Osteoblast (primary cell): ENCODE measurements at regions not wholly inside any gene's neighbourhood (a gene's known extent, or its start where the extent isn't known, plus 50 kb on each side); places are given as distances from the start of the nearest gene placed in this dataset.

ENCODE experiments used
- DNase-seq: peaks from one replicate; pipeline ENCODE4 v3.0.0; 2011; ENCODE audit warnings: low spot score, mixed read lengths; ENCODE audit not compliant: insufficient read length; ENCODE audit errors: missing footprints
- H2AFZ ChIP-seq: 2 replicates; pipeline ENCODE4 v1.6.0; 2011; ENCODE audit warnings: mild to moderate bottlenecking, low read length
- H3K27ac ChIP-seq: 2 replicates; pipeline ENCODE4 v1.5.1; 2011; ENCODE audit warnings: mild to moderate bottlenecking, low read depth, low read length, moderate library complexity
- H3K27me3 ChIP-seq: 2 replicates; pipeline ENCODE4 v1.6.0; 2012; ENCODE audit warnings: mild to moderate bottlenecking, control low read depth, inconsistent platforms, low read length, moderate library complexity; ENCODE audit not compliant: insufficient read depth
- H3K36me3 ChIP-seq: 2 replicates; pipeline ENCODE4 v1.5.1; 2011; ENCODE audit warnings: mild to moderate bottlenecking, low read length, control low read depth, moderate library complexity; ENCODE audit not compliant: insufficient read depth
- H3K4me1 ChIP-seq: 2 replicates; pipeline ENCODE4 v1.5.1; 2011; ENCODE audit warnings: mild to moderate bottlenecking, low read length, control low read depth, moderate library complexity; ENCODE audit not compliant: insufficient read depth
- H3K4me2 ChIP-seq: 2 replicates; pipeline ENCODE4 v1.6.0; 2011; ENCODE audit warnings: mild to moderate bottlenecking, low read length; ENCODE audit not compliant: insufficient read depth
- H3K4me3 ChIP-seq: fragments of 200-600 bp; sonication (generic); 3 replicates; pipeline ENCODE4 v1.5.1; 2012; ENCODE audit warnings: mild to moderate bottlenecking, low read length, inconsistent platforms; ENCODE audit not compliant: insufficient read depth
- H3K79me2 ChIP-seq: 2 replicates; pipeline ENCODE4 v1.6.0; 2012; ENCODE audit warnings: mild to moderate bottlenecking, low read length, control low read depth, inconsistent platforms; ENCODE audit not compliant: insufficient read depth
- H3K9me3 ChIP-seq: 2 replicates; pipeline ENCODE4 v1.5.1; 2011; ENCODE audit warnings: low read depth, low read length, control low read depth
- H4K20me1 ChIP-seq: 2 replicates; pipeline ENCODE4 v1.6.0; 2012; ENCODE audit warnings: mild to moderate bottlenecking, low read length, control low read depth; ENCODE audit not compliant: insufficient read depth
- TF ChIP-seq, protein P1 (sequence below): IDR thresholded peaks from 2 replicates; pipeline ENCODE4 v1.5.1; 2011; ENCODE audit warnings: mild to moderate bottlenecking, low read depth, low read length, moderate library complexity; ENCODE audit errors: extremely low read depth

DNA sequence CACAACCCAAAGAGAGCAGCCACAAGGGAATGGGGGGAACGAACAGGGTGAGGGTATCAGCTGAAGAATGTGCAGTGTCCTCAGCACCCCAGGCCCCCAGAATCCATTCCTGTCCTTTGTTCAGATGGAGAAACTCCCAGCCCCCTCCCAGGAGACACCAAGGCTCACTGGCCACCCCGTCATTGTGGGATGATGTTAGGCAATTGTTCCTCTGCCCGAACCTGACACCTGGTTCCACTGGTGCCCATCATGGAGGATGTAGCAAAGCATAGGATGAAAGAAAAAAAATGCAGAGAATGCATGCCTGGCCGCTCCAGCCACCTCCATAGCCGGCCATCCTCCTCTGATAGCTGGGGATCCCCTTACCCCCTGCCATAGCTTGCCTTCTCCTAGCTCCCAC is 197.3 kb upstream of the TWIST2 start:
- Histone ChIP-seq H3K4me1 (no peaks in the 10 kb centered on the region), H2AFZ (no peak overlapping the region), H3K4me3 (no peak overlapping the region), H3K9me3 (no peaks in the 10 kb centered on the region), H3K36me3 (no peaks in the 10 kb centered on the region), H3K79me2 (no peaks in the 10 kb centered on the region), H3K4me2 (no peak overlapping the region), H3K27me3 (peaks cover 19% of the 10 kb centered on the region), H4K20me1 (no peaks in the 10 kb centered on the region), H3K27ac (no peak overlapping the region)
- TF ChIP-seq, protein P1, sequence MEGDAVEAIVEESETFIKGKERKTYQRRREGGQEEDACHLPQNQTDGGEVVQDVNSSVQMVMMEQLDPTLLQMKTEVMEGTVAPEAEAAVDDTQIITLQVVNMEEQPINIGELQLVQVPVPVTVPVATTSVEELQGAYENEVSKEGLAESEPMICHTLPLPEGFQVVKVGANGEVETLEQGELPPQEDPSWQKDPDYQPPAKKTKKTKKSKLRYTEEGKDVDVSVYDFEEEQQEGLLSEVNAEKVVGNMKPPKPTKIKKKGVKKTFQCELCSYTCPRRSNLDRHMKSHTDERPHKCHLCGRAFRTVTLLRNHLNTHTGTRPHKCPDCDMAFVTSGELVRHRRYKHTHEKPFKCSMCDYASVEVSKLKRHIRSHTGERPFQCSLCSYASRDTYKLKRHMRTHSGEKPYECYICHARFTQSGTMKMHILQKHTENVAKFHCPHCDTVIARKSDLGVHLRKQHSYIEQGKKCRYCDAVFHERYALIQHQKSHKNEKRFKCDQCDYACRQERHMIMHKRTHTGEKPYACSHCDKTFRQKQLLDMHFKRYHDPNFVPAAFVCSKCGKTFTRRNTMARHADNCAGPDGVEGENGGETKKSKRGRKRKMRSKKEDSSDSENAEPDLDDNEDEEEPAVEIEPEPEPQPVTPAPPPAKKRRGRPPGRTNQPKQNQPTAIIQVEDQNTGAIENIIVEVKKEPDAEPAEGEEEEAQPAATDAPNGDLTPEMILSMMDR = no peak
- DNase-seq = no peak

DNA sequence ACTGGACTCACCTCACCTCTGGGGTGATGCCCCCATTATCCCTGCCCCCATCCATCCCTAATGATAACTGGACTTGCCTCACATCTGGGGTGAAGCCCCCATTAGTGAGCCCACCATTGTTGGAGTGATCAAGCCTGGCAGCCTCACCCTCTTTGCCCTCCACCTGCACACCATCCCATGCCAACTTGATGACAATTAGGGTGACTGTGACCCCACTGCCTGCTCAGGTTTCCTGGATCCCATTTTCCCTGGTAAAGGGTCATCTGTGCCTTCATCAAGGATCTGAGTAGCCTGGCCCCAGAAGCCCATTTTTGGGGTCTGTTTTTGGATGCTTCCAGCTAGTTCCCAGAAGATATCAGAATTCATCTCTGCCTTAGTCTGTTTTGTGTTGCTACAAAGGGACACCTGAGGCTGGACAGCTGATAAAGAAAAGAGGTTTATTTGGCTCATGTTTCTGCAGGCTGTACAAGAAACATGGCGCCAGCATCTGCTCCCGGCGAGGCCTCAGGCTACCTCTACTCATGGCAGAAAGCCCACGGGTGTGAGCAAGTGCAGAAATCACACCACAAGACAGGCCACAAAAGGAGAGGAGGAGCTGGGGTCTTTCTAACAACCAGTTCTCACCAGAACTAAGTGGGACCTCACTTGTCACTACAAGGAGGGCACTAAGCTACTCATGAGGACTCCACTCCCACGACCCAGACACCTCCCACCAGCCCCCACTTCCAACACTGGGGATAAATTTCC is 196.4 kb upstream of the TWIST2 start:
- Histone ChIP-seq H2AFZ (no peak overlapping the region), H3K27me3 (peaks cover 19% of the 10 kb centered on the region), H3K36me3 (no peaks in the 10 kb centered on the region), H3K4me3 (no peak overlapping the region), H3K4me1 (no peaks in the 10 kb centered on the region), H3K4me2 (no peak overlapping the region), H3K9me3 (no peaks in the 10 kb centered on the region), H4K20me1 (no peaks in the 10 kb centered on the region), H3K79me2 (no peaks in the 10 kb centered on the region), H3K27ac (no peak overlapping the region)
- DNase-seq = no peak
- TF ChIP-seq, protein P1 = no peak

DNA sequence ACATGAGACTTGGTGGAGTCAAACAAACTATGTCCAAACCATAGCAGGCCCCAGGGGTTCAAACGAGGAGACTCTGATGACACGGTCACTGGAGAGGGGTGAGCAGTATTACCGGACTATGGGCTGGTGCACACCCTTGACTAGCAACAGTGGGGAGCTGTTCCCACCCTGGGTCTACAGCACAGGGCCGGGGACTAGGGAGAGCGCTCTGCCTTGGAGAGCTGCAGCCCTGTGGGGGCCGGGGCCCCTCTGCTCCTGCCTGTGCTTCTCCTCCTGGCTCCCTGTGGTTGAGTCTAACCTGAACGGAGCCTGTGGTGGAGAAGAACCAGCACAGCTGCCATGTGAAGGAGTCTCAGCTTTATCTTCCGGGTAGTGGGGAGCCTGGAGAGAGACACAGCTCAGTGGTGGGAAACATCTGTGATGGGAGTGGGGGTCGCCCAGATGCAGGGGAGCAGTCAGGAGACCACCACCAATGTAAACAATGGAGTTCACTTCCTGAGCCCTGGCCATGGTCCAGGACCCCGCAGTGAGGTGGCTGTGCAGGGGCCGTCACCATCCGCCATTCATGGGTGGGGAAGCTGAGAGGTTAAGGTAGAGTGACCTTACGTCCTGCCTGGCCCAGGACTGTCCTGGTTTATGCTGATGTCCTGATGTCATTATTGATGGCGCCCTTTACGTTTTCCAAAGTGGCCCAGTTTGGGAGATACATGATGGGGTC is 195.7 kb upstream of the TWIST2 start:
- Histone ChIP-seq H3K27me3 (peaks cover 19% of the 10 kb centered on the region), H3K4me1 (no peaks in the 10 kb centered on the region), H2AFZ (no peak overlapping the region), H3K36me3 (no peaks in the 10 kb centered on the region), H3K27ac (no peak overlapping the region), H3K4me3 (no peak overlapping the region), H3K4me2 (no peak overlapping the region), H3K79me2 (no peaks in the 10 kb centered on the region), H3K9me3 (no peaks in the 10 kb centered on the region), H4K20me1 (no peaks in the 10 kb centered on the region)
- no peak for DNase-seq
- TF ChIP-seq, protein P1 = no peak

DNA sequence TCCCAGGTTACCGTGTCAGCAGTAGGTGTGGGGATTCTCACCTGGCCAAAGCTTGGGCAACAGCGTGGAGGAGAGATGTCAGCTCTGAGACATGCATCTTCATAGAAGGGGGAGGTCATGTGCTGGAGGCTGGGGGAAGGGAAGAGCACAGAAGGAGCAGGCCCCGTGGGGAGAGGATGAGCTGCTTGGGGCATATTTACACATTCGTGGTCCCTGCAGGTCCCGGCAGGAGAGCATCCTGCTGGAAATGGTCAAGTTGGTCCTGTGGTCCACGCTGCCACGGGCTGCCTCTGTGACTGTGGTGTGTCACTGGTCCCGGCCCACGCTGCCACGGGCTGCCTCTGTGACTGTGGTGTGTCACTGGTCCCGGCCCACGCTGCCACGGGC is 195.1 kb upstream of the TWIST2 start:
- no peaks in the 10 kb centered on the region for H3K79me2 ChIP-seq
- H3K36me3 ChIP-seq = no peaks in the 10 kb centered on the region
- no peak for DNase-seq
- no peak overlapping the region for H3K27ac ChIP-seq
- no peaks in the 10 kb centered on the region for H4K20me1 ChIP-seq
- H3K9me3 ChIP-seq = no peaks in the 10 kb centered on the region
- TF ChIP-seq, protein P1 = no peak
- H2AFZ ChIP-seq = no peak overlapping the region
- peaks cover 19% of the 10 kb centered on the region for H3K27me3 ChIP-seq
- H3K4me3 ChIP-seq = no peak overlapping the region
- no peaks in the 10 kb centered on the region for H3K4me1 ChIP-seq
- H3K4me2 ChIP-seq = no peak overlapping the region
